ENCODE measurements at regions not wholly inside any gene's neighbourhood (a gene's known extent, or its start where the extent isn't known, plus 50 kb on each side); places are given as distances from the start of the nearest gene placed in this dataset.

- TF ChIP-seq POLR2A (IDR thresholded peaks at IDR 0.05) (no peak), CTCF (IDR thresholded peaks at IDR 0.05) (no peak), POLR2AphosphoS5 (IDR thresholded peaks at IDR 0.05) (no peak), EP300 (IDR thresholded peaks at IDR 0.05) (no peak)
These were observed 696.3 kb upstream of the UBE2E2 start for GRCh38 chr3:22506871-22507270.

All from stomach (tissue), 4 donors.